Smooth muscle cell (in vitro differentiated cells): ENCODE measurements at regions not wholly inside any gene's neighbourhood (a gene's known extent, or its start where the extent isn't known, plus 50 kb on each side); places are given as distances from the start of the nearest gene placed in this dataset.
"Not testable (repeated sequence)": the region's sequence is repeated elsewhere in the genome, so short reads cannot be mapped to it uniquely, and the experiment has no call there.

ENCODE experiments used
- DNase-seq: peaks from one replicate; lab custom pipeline; 2025; ENCODE audit not compliant: unreplicated experiment; lab: John Stamatoyannopoulos, UW
- H2AFZ ChIP-seq: fragments of 200-600 bp; sonication (generic); 2 replicates; pipeline ENCODE4 v1.6.0; 2016; ENCODE audit warnings: antibody characterized with exemption, low read depth, mild to moderate bottlenecking
- H3F3A ChIP-seq: fragments of 200-600 bp; sonication (generic); 2 replicates; pipeline ENCODE4 v1.6.0; 2017; ENCODE audit warnings: antibody characterized with exemption, low read depth
- H3K27ac ChIP-seq: fragments of 200-600 bp; sonication (generic); 2 replicates; pipeline ENCODE4 v1.5.1; 2016; ENCODE audit warnings: low read depth, mild to moderate bottlenecking
- H3K27me3 ChIP-seq: fragments of 200-600 bp; sonication (generic); 2 replicates; pipeline ENCODE4 v1.6.1; 2016; ENCODE audit warnings: low read depth, mild to moderate bottlenecking
- H3K36me3 ChIP-seq: fragments of 200-600 bp; sonication (generic); 2 replicates; pipeline ENCODE4 v1.5.1; 2016; ENCODE audit warnings: low read depth
- H3K4me1 ChIP-seq: fragments of 200-600 bp; sonication (generic); 2 replicates; pipeline ENCODE4 v1.5.1; 2016; ENCODE audit warnings: low read depth
- H3K4me2 ChIP-seq: fragments of 200-600 bp; sonication (generic); 2 replicates; pipeline ENCODE4 v1.6.0; 2016; ENCODE audit warnings: mild to moderate bottlenecking
- H3K4me3 ChIP-seq: fragments of 200-600 bp; sonication (generic); 2 replicates; pipeline ENCODE4 v1.5.1; 2016; ENCODE audit warnings: mild to moderate bottlenecking
- H3K79me2 ChIP-seq: fragments of 200-600 bp; sonication (generic); 2 replicates; pipeline ENCODE4 v1.6.0; 2016; ENCODE audit warnings: low read depth, mild to moderate bottlenecking
- H3K9ac ChIP-seq: fragments of 200-600 bp; sonication (generic); 2 replicates; pipeline ENCODE4 v1.6.0; 2016; ENCODE audit warnings: low read depth
- H3K9me3 ChIP-seq: fragments of 200-600 bp; sonication (generic); replicated peaks from 2 replicates; pipeline ENCODE4 v1.5.1; 2016; ENCODE audit warnings: low read depth
- H4K20me1 ChIP-seq: fragments of 200-600 bp; sonication (generic); 2 replicates; pipeline ENCODE4 v1.6.0; 2016; ENCODE audit warnings: low read depth
- WGBS: methylation state at CpG from one replicate; pipeline ENCODE4 v1.1.7; 2016; ENCODE audit warnings: low lambda C conversion rate; 5-methylcytosine and 5-hydroxymethylcytosine counted together
- TF ChIP-seq, protein P1 (sequence below): fragments of 200-600 bp; sonication (generic); IDR thresholded peaks from 2 replicates; pipeline ENCODE4 v1.5.1; 2017; ENCODE audit warnings: borderline replicate concordance, mild to moderate bottlenecking, antibody characterized with exemption; ENCODE audit not compliant: insufficient read depth, poor library complexity, severe bottlenecking

DNA sequence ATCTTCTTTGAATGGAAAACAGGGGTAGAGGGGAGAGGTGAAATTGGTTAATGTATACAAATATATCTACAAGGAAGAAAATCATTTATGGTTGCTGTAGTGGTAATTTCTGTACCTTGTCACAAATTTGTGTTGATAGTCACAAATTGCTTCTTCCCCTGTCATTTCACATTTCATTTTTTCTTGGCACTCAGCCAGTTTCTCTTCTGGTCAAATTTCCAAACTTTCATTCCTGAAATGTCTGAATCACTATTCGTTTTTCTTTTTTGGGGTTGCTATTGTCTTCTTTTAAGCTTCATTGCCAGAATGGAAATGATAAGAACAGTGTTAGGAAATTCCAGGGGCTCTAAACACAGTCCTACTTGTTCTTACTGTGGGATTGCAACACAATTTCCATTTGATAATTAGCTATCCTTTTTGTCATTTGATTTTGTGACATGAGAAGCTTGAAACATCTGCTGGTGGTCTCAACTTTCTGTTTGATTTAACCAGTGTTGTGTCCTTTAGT lies 136.0 kb upstream of the GCFC2 start:
- Histone ChIP-seq H3K79me2 (no peaks in the 10 kb centered on the region), H3K9me3 (no peaks in the 10 kb centered on the region), H3K4me1 (peaks cover 14% of the 10 kb centered on the region), H3F3A (peaks cover 3% of the 10 kb centered on the region), H3K36me3 (no peaks in the 10 kb centered on the region), H2AFZ (no peak overlapping the region), H4K20me1 (no peaks in the 10 kb centered on the region), H3K27me3 (no peaks in the 10 kb centered on the region), H3K27ac (no peak overlapping the region), H3K4me2 (no peak overlapping the region), H3K9ac (no peak overlapping the region), H3K4me3 (no peak overlapping the region)
- 72% methylated on average over 1 of the region's 1 CpG for WGBS
- TF ChIP-seq, protein P1, sequence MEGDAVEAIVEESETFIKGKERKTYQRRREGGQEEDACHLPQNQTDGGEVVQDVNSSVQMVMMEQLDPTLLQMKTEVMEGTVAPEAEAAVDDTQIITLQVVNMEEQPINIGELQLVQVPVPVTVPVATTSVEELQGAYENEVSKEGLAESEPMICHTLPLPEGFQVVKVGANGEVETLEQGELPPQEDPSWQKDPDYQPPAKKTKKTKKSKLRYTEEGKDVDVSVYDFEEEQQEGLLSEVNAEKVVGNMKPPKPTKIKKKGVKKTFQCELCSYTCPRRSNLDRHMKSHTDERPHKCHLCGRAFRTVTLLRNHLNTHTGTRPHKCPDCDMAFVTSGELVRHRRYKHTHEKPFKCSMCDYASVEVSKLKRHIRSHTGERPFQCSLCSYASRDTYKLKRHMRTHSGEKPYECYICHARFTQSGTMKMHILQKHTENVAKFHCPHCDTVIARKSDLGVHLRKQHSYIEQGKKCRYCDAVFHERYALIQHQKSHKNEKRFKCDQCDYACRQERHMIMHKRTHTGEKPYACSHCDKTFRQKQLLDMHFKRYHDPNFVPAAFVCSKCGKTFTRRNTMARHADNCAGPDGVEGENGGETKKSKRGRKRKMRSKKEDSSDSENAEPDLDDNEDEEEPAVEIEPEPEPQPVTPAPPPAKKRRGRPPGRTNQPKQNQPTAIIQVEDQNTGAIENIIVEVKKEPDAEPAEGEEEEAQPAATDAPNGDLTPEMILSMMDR: no peak
- no peak for DNase-seq

DNA sequence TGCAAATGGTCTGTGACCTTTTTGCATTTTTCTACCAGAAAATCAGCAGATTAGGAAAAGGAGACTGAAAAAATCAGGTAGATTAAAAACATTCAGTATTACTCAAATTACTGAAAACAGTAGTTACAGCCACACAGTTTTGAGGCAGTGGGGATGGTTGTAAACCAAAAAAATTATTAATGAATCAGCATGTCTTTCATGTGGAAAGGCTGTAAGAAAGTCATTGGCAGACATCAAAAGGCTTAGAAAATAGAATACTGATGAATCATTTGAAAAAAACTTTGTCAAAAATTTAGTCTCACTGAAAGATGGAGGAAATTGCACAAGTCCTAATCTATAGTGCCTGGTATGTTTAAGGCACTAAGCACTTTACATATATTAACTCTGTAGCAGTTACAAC lies 133.9 kb upstream of the GCFC2 start:
- Histone ChIP-seq H3F3A (peaks cover 3% of the 10 kb centered on the region), H3K27me3 (no peaks in the 10 kb centered on the region), H2AFZ (no peak overlapping the region), H3K36me3 (no peaks in the 10 kb centered on the region), H3K4me1 (peaks cover 6% of the 10 kb centered on the region), H3K9ac (no peak overlapping the region), H3K27ac (peak overlapping the region; percentile 75), H3K79me2 (no peaks in the 10 kb centered on the region), H3K9me3 (no peaks in the 10 kb centered on the region), H3K4me2 (no peak overlapping the region), H3K4me3 (no peak overlapping the region), H4K20me1 (no peaks in the 10 kb centered on the region)
- no peak for DNase-seq
- TF ChIP-seq, protein P1: no peak

DNA sequence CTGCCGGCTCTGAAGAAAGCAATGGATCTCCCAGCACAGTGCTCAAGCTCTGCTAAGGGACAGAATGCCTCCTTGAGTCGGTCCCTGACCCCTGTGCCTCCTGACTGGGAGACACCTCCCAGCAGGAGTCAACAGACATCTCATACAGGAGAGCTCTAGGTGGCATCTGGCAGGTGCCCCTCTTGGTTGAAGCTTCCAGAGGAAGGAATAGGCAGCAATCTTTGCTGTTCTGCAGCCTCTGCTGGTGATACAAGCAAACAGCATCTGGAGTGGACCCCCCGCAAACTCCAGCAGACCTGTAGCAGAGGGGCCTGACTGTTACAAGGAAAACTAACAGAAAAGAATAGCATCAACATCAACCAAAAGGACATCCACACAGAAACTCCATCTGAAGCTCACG lies 123.9 kb upstream of the GCFC2 start:
- not testable (repeated sequence) for H3K4me1 ChIP-seq, H3K9me3 ChIP-seq, H4K20me1 ChIP-seq, H3K27ac ChIP-seq, H2AFZ ChIP-seq, H3K36me3 ChIP-seq, H3K9ac ChIP-seq, H3K4me2 ChIP-seq, H3F3A ChIP-seq, H3K79me2 ChIP-seq, H3K27me3 ChIP-seq, DNase-seq, H3K4me3 ChIP-seq
- WGBS: 85% methylated on average over 4 of the region's 4 CpGs

DNA sequence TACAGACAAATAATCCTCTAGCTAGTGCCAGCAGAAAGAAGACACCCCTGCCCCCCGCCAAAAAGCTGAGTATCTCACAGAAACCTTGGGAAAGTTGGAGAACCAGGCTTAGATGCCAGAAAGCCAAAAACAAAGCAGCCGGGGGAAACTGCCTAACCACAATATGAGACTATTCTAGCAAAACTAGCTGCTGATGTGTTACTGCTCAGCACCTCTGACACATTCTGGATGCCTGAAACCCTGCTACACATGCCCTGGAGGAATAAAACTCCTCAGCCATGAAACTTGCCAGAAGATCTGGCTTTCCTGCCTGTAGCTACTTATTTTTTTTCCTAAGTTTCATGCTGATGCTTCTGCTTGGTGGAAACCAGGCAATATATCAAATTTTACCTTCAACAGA lies 122.7 kb upstream of the GCFC2 start:
- H3K4me3 ChIP-seq: no peak overlapping the region
- H2AFZ ChIP-seq: no peak overlapping the region
- H3K4me2 ChIP-seq: no peak overlapping the region
- peak overlapping the region; percentile 48 for H3K27ac ChIP-seq
- H3F3A ChIP-seq: no peaks in the 10 kb centered on the region
- H3K36me3 ChIP-seq: no peaks in the 10 kb centered on the region
- 39% methylated on average over 2 of the region's 2 CpGs for WGBS
- H4K20me1 ChIP-seq: no peaks in the 10 kb centered on the region
- TF ChIP-seq, protein P1: no peak
- no peak for DNase-seq
- no peaks in the 10 kb centered on the region for H3K9me3 ChIP-seq
- no peak overlapping the region for H3K9ac ChIP-seq
- no peaks in the 10 kb centered on the region for H3K27me3 ChIP-seq
- H3K4me1 ChIP-seq: no peaks in the 10 kb centered on the region
- H3K79me2 ChIP-seq: no peaks in the 10 kb centered on the region
